ENCODE measurements at regions not wholly inside any gene's neighbourhood (a gene's known extent, or its start where the extent isn't known, plus 50 kb on each side); places are given as distances from the start of the nearest gene placed in this dataset.

- Histone ChIP-seq H3K27ac (ENCODE audit: low read length in 2 of 2) (no peak overlapping the region), H3K9ac (ENCODE audit: low read length) (no peak overlapping the region), H3K79me2 (ENCODE audit: control insufficient read depth, insufficient read depth, low read length) (no peaks in the 10 kb centered on the region), H3K4me2 (replicated peaks; ENCODE audit: low read depth, low read length, poor library complexity, severe bottlenecking) (no peak overlapping the region), H3K36me3 (replicated peaks in 1 of 2; ENCODE audit: control extremely low read depth in 1 of 2, control insufficient read depth in 1 of 2, extremely low read depth in 1 of 2, insufficient read depth in 2 of 2, low read length in 1 of 2) (no peaks in the 10 kb centered on the region), H3K27me3 (replicated peaks in 1 of 4; ENCODE audit: control extremely low read depth in 1 of 4, control insufficient read depth in 3 of 4, insufficient read depth in 4 of 4, low read length in 3 of 4) (peaks cover 0 to 5% (median 0%) of the 10 kb centered on the region in 4 experiments), H4K20me1 (ENCODE audit: control insufficient read depth, insufficient read depth, low read length, poor library complexity, severe bottlenecking) (no peaks in the 10 kb centered on the region), H3K4me3 (ENCODE audit: control extremely low read depth in 1 of 5, extremely low read depth in 1 of 5, insufficient read depth in 1 of 5, low read depth in 2 of 5, low read length in 4 of 5) (no peak overlapping the region), H2AFZ (ENCODE audit: insufficient read depth, low read depth, low read length, poor library complexity, severe bottlenecking) (no peak overlapping the region), H3K4me1 (ENCODE audit: control insufficient read depth in 2 of 2, insufficient read depth in 2 of 2, low read length in 2 of 2) (no peaks in the 10 kb centered on the region), H3K9me3 (ENCODE audit: control extremely low read depth in 1 of 3, control insufficient read depth in 2 of 3, insufficient read depth in 1 of 3, low read length in 2 of 3) (peaks cover 0 to 29% (median 0%) of the 10 kb centered on the region in 3 donors)
- Mint-ChIP-seq H3K27me3 (peaks cover 6% of the 10 kb centered on the region), H3K27ac (no peak overlapping the region), H3K9me3 (ENCODE audit: insufficient read depth) (no peaks in the 10 kb centered on the region), H3K4me1 (no peaks in the 10 kb centered on the region), H3K4me3 (no peak overlapping the region)
- TF ChIP-seq CTCF (IDR thresholded peaks at IDR 0.05) (no peak), EZH2 (IDR thresholded peaks at IDR 0.05; ENCODE audit: borderline replicate concordance, insufficient read depth, low read depth, low read length, poor library complexity, severe bottlenecking) (no peak)
- ChIA-PET CTCF (no interaction called here), POLR2A (no interaction called here)
- WGBS (ENCODE audit: insufficient coverage): 97% methylated on average over 3 of the region's 6 CpGs
- no peak for DNase-seq
- no peak for ATAC-seq (ENCODE audit: low read depth)
- intact Hi-C loops (cut with micrococcal nuclease): no loop called here
These were observed 393.7 kb upstream of the IRX1 start for GRCh38 chr5:3201941-3202340.

- peaks cover 0 to 5% (median 0%) of the 10 kb centered on the region in 4 experiments for H3K27me3 ChIP-seq (replicated peaks in 1 of 4; ENCODE audit: control extremely low read depth in 1 of 4, control insufficient read depth in 3 of 4, insufficient read depth in 4 of 4, low read length in 3 of 4)
- Mint-ChIP-seq H3K4me1 (no peaks in the 10 kb centered on the region), H3K4me3 (no peak overlapping the region), H3K27me3 (peaks cover 6% of the 10 kb centered on the region), H3K9me3 (ENCODE audit: insufficient read depth) (no peaks in the 10 kb centered on the region), H3K27ac (no peak overlapping the region)
- H3K36me3 ChIP-seq (replicated peaks in 1 of 2; ENCODE audit: control extremely low read depth in 1 of 2, control insufficient read depth in 1 of 2, extremely low read depth in 1 of 2, insufficient read depth in 2 of 2, low read length in 1 of 2): no peaks in the 10 kb centered on the region
- H3K9me3 ChIP-seq (ENCODE audit: control extremely low read depth in 1 of 3, control insufficient read depth in 2 of 3, insufficient read depth in 1 of 3, low read length in 2 of 3): peaks cover 0 to 29% (median 0%) of the 10 kb centered on the region in 3 donors
- POLR2A ChIA-PET: no interaction called here
- intact Hi-C loops (cut with micrococcal nuclease): no loop called here
- no peak overlapping the region for H3K27ac ChIP-seq (ENCODE audit: low read length in 2 of 2)
- 92% methylated on average over 3 of the region's 8 CpGs for WGBS (ENCODE audit: insufficient coverage)
- TF ChIP-seq CTCF (IDR thresholded peaks at IDR 0.05) (no peak), EZH2 (IDR thresholded peaks at IDR 0.05; ENCODE audit: borderline replicate concordance, insufficient read depth, low read depth, low read length, poor library complexity, severe bottlenecking) (no peak)
- H2AFZ ChIP-seq (ENCODE audit: insufficient read depth, low read depth, low read length, poor library complexity, severe bottlenecking): no peak overlapping the region
- H3K4me3 ChIP-seq (ENCODE audit: control extremely low read depth in 1 of 5, extremely low read depth in 1 of 5, insufficient read depth in 1 of 5, low read depth in 2 of 5, low read length in 4 of 5): no peak overlapping the region
- H3K79me2 ChIP-seq (ENCODE audit: control insufficient read depth, insufficient read depth, low read length): no peaks in the 10 kb centered on the region
- no peak overlapping the region for H3K4me2 ChIP-seq (replicated peaks; ENCODE audit: low read depth, low read length, poor library complexity, severe bottlenecking)
- DNase-seq: no peak
- no peak overlapping the region for H3K9ac ChIP-seq (ENCODE audit: low read length)
- no peaks in the 10 kb centered on the region for H4K20me1 ChIP-seq (ENCODE audit: control insufficient read depth, insufficient read depth, low read length, poor library complexity, severe bottlenecking)
- H3K4me1 ChIP-seq (ENCODE audit: control insufficient read depth in 2 of 2, insufficient read depth in 2 of 2, low read length in 2 of 2): no peaks in the 10 kb centered on the region
- no peak for ATAC-seq (ENCODE audit: low read depth)
- CTCF ChIA-PET: no interaction called here
These were observed 394.5 kb upstream of the IRX1 start for GRCh38 chr5:3201121-3201520.
